ENCODE measurements at regions not wholly inside any gene's neighbourhood (a gene's known extent, or its start where the extent isn't known, plus 50 kb on each side); places are given as distances from the start of the nearest gene placed in this dataset.

GRCh38 chr14:39841088-39841487, 408.9 kb upstream of the FBXO33 start:
- Histone ChIP-seq H3K9me3 (no peaks in the 10 kb centered on the region), H3K36me3 (no peaks in the 10 kb centered on the region), H3K4me3 (no peak overlapping the region), H3K27ac (no peak overlapping the region), H3K27me3 (no peaks in the 10 kb centered on the region), H3K4me1 (no peaks in the 10 kb centered on the region)
- no peak for DNase-seq (ENCODE audit: low spot score in 2 of 2)
- TF ChIP-seq CTCF (IDR thresholded peaks at IDR 0.05) (no peak), EP300 (IDR thresholded peaks at IDR 0.05) (no peak), POLR2A (IDR thresholded peaks at IDR 0.05) (no peak)

- H3K4me3 ChIP-seq, result no peak overlapping the region
- no peak overlapping the region for H3K27ac ChIP-seq
- no peaks in the 10 kb centered on the region for H3K36me3 ChIP-seq
- no peaks in the 10 kb centered on the region for H3K9me3 ChIP-seq
- 85 to 91% methylated on average over 2 of the region's 2 CpGs for WGBS, 2 donors
- no peak for DNase-seq (ENCODE audit: low spot score in 2 of 2)
- H3K27me3 ChIP-seq, result no peaks in the 10 kb centered on the region
- TF ChIP-seq CTCF (IDR thresholded peaks at IDR 0.05) (no peak), EP300 (IDR thresholded peaks at IDR 0.05) (no peak)
- no peaks in the 10 kb centered on the region for H3K4me1 ChIP-seq
Observed at GRCh38 chr14:39827901-39828655, 395.8 kb upstream of the FBXO33 start.

GRCh38 chr14:39812532-39813320, 380.5 kb upstream of the FBXO33 start:
- Histone ChIP-seq H3K27ac (no peak overlapping the region), H3K27me3 (no peaks in the 10 kb centered on the region), H3K9me3 (no peaks in the 10 kb centered on the region), H3K36me3 (no peaks in the 10 kb centered on the region), H3K4me1 (no peaks in the 10 kb centered on the region), H3K4me3 (no peak overlapping the region)
- TF ChIP-seq EP300 (IDR thresholded peaks at IDR 0.05), result no peak
- TF ChIP-seq POLR2A (IDR thresholded peaks at IDR 0.05), result no peak
- no peak for TF ChIP-seq CTCF (IDR thresholded peaks at IDR 0.05)
- 63 to 71% methylated on average over 3 of the region's 3 CpGs for WGBS, 2 donors
- DNase-seq (ENCODE audit: low spot score in 2 of 2), result no peak

GRCh38 chr14:39807271-39807670, 375.0 kb upstream of the FBXO33 start:
- Histone ChIP-seq H3K27me3 (no peaks in the 10 kb centered on the region), H3K36me3 (no peaks in the 10 kb centered on the region), H3K4me1 (no peaks in the 10 kb centered on the region), H3K9me3 (no peaks in the 10 kb centered on the region), H3K4me3 (no peak overlapping the region), H3K27ac (no peak overlapping the region)
- TF ChIP-seq POLR2A (IDR thresholded peaks at IDR 0.05), result no peak
- no peak for TF ChIP-seq CTCF (IDR thresholded peaks at IDR 0.05)
- no peak for TF ChIP-seq EP300 (IDR thresholded peaks at IDR 0.05)
- WGBS, 2 donors, result 84 to 86% methylated on average over 3 of the region's 3 CpGs
- no peak for DNase-seq (ENCODE audit: low spot score in 2 of 2)

GRCh38 chr14:39784461-39784860, 352.2 kb upstream of the FBXO33 start:
- DNase-seq (ENCODE audit: low spot score in 2 of 2), result no peak
- H3K9me3 ChIP-seq, result no peaks in the 10 kb centered on the region
- no peaks in the 10 kb centered on the region for H3K27me3 ChIP-seq
- 37% methylated on average over 1 of the region's 1 CpG for WGBS, 2 donors
- no peaks in the 10 kb centered on the region for H3K36me3 ChIP-seq
- no peak overlapping the region for H3K4me3 ChIP-seq
- no peaks in the 10 kb centered on the region for H3K4me1 ChIP-seq
- no peak overlapping the region for H3K27ac ChIP-seq
- no peak for TF ChIP-seq POLR2A (IDR thresholded peaks at IDR 0.05)
- TF ChIP-seq CTCF (IDR thresholded peaks at IDR 0.05), result no peak
- no peak for TF ChIP-seq EP300 (IDR thresholded peaks at IDR 0.05)
